Stimulated activated CD8-positive, alpha-beta memory T cell treated with anti-CD3 and anti-CD28 coated beads, Interleukin-15, amount 100 ng/mL, for 4 hours (primary cell): ENCODE measurements at regions not wholly inside any gene's neighbourhood (a gene's known extent, or its start where the extent isn't known, plus 50 kb on each side); places are given as distances from the start of the nearest gene placed in this dataset.

Source experiments
- DNase-seq, 2 donors: peaks; one replicate each; pipeline ENCODE4 v3.0.0-alpha.2; 2020; ENCODE audit warnings: low read depth in 2 of 2

- no peak for DNase-seq
These were observed 122.3 kb upstream of the NR4A3 start for GRCh38 chr9:99699396-99699795.

- DNase-seq = no peak
These were observed 109.5 kb upstream of the NR4A3 start for GRCh38 chr9:99712214-99712613.

- DNase-seq = no peak
These were observed 107.8 kb upstream of the NR4A3 start for GRCh38 chr9:99713838-99714306.

GRCh38 chr9:99718631-99719030, 103.1 kb upstream of the NR4A3 start:
- no peak for DNase-seq

GRCh38 chr9:99720455-99721050, 101.1 kb upstream of the NR4A3 start:
- no peak for DNase-seq

- DNase-seq = no peak
These were observed 99.8 kb upstream of the NR4A3 start for GRCh38 chr9:99721898-99722297.

- no peak for DNase-seq
These were observed 98.8 kb upstream of the NR4A3 start for GRCh38 chr9:99722877-99723276.

GRCh38 chr9:99724640-99725039, 97.0 kb upstream of the NR4A3 start:
- DNase-seq = no peak

GRCh38 chr9:99725852-99726251, 95.8 kb upstream of the NR4A3 start:
- DNase-seq = no peak

GRCh38 chr9:99726758-99727157, 94.9 kb upstream of the NR4A3 start:
- no peak for DNase-seq

- no peak for DNase-seq
These were observed 91.6 kb upstream of the NR4A3 start for GRCh38 chr9:99730062-99730461.

GRCh38 chr9:99731950-99732349, 89.7 kb upstream of the NR4A3 start:
- no peak for DNase-seq

- no peak for DNase-seq
These were observed 89.0 kb upstream of the NR4A3 start for GRCh38 chr9:99732715-99733114.

- DNase-seq = no peak
These were observed 86.6 kb upstream of the NR4A3 start for GRCh38 chr9:99735041-99735440.

GRCh38 chr9:99736291-99736690, 85.4 kb upstream of the NR4A3 start:
- DNase-seq = no peak

- no peak for DNase-seq
These were observed 84.0 kb upstream of the NR4A3 start for GRCh38 chr9:99737649-99738048.

- DNase-seq = no peak
These were observed 78.7 kb upstream of the NR4A3 start for GRCh38 chr9:99743006-99743405.

GRCh38 chr9:99743455-99743854, 78.2 kb upstream of the NR4A3 start:
- no peak for DNase-seq

GRCh38 chr9:99744132-99744531, 77.6 kb upstream of the NR4A3 start:
- no peak for DNase-seq

- no peak for DNase-seq
These were observed 76.6 kb upstream of the NR4A3 start for GRCh38 chr9:99745085-99745484.

- DNase-seq = no peak
These were observed 75.3 kb upstream of the NR4A3 start for GRCh38 chr9:99746406-99746805.

GRCh38 chr9:99748266-99748665, 73.4 kb upstream of the NR4A3 start:
- no peak for DNase-seq

- no peak for DNase-seq
These were observed 73.0 kb upstream of the NR4A3 start for GRCh38 chr9:99748676-99749075.

- DNase-seq = no peak
These were observed 72.0 kb upstream of the NR4A3 start for GRCh38 chr9:99749641-99750040.
